GM12872 (cell line): ENCODE measurements at regions not wholly inside any gene's neighbourhood (a gene's known extent, or its start where the extent isn't known, plus 50 kb on each side); places are given as distances from the start of the nearest gene placed in this dataset.

Experiments
- TF ChIP-seq, protein P1 (sequence below): IDR thresholded peaks from 3 replicates; pipeline ENCODE4 v1.5.1; 2011; ENCODE audit warnings: low read depth, mild to moderate bottlenecking, low read length, moderate library complexity; ENCODE audit not compliant: insufficient read depth

DNA sequence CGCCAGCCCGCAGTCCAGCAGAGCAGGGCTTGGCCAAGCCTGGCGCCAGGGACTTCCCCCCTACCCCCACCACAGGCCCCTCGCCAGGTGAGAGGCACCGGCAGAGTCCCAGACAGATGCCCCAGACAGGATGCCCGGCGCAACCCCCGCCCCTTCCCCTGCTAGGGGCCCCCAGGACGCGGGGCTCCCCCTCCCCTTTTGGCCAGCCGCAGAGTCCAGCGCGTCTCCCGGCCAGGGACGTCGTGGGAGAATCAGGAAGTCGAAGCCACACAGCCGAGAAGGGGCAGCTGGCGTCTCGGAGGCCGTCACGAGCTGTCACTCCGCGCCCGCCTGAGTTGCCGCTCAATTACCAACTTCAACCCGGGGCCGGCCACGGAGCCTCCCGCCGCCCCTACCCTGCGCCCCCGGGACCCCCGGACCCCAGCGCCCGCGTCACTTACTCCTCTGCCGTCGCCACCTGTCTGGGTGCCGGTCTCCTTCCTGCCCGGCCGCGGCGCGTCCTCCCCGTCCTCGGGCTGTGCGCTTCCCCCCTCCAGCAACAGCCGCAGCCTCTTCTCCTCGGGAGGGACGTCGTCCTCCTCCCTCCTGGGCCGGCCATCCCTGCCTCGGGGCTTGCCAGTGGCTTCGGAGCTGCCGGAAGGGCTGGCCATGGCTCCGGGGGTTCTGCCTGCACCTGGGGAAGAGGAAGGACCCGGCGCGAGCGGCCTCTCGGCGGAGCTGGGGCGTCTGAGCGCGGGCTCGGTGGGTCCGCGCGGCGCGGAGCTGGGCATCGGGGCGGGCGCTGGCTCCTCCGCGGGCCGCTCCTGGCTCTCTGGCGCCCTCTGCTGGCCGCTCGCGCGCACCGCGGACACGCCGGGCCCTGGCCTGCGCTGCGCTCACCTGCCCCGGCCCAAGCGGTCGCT, 61.1 kb downstream of the ART5 start:
- TF ChIP-seq, protein P1, sequence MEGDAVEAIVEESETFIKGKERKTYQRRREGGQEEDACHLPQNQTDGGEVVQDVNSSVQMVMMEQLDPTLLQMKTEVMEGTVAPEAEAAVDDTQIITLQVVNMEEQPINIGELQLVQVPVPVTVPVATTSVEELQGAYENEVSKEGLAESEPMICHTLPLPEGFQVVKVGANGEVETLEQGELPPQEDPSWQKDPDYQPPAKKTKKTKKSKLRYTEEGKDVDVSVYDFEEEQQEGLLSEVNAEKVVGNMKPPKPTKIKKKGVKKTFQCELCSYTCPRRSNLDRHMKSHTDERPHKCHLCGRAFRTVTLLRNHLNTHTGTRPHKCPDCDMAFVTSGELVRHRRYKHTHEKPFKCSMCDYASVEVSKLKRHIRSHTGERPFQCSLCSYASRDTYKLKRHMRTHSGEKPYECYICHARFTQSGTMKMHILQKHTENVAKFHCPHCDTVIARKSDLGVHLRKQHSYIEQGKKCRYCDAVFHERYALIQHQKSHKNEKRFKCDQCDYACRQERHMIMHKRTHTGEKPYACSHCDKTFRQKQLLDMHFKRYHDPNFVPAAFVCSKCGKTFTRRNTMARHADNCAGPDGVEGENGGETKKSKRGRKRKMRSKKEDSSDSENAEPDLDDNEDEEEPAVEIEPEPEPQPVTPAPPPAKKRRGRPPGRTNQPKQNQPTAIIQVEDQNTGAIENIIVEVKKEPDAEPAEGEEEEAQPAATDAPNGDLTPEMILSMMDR, result peak; percentile 63; the same call in 2 of the 3 replicates

DNA sequence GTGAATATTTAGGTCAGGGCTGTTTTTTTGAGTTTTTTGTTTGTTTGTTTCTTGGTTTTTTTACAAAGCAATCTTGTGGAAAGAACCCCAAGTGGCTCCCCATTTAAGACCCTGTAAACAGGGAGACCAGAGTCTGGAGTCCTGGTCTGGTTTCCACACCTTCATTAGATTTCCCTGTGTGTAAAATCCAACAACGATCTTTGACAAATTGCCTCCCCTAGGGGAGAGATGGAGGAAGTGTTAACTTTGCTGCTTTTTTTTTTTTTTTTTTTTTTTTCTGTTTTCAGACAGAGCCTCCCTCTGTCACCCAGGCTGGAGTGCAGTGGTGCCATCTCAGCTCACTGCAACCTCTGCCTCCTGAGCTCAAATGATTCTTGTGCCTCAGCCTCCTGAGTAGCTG, 77.4 kb downstream of the ART5 start:
- TF ChIP-seq, protein P1, result peak; percentile 47; the same call in 1 of the 3 replicates

DNA sequence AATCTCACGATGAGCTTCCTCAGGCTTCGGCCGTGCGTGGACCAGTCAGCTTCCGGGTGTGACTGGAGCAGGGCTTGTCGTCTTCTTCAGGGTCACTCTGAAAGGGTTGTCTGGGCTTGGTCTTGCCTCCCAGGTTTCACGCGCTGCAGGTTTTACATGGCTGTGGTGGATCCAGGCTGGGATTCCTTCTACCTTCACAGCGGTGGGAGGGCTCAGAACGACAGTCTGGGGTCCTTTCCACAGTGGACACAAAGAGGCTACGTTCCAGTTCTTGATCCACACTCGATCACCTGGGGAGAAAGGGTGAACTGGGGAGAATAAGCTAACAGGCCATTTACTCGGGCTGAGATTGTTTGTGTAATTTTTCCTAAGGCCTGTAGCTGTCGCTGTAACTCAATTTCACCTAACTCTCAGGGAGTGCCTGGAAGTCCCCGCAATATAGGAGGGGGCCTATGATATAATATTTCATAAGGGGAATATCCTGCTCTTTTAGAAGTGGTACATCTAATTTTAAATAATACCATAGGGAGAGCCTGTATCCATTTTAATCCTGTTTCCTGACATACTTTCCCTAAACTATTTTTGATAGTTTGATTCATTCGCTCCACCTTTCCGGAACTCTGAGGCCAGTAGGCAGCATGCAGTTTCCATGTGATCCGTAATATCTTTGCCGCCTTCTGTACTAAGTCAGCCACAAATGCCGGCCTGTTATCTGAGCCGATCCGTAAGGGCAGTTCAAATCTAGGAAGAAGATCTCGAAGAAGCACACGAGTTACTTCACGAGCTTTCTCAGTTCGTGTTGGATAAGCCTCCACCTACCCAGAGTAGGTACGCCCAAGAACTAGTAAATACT, 97.4 kb upstream of the ZNF195 start:
- TF ChIP-seq, protein P1, result peak; percentile 35; the same call in 2 of the 3 replicates

DNA sequence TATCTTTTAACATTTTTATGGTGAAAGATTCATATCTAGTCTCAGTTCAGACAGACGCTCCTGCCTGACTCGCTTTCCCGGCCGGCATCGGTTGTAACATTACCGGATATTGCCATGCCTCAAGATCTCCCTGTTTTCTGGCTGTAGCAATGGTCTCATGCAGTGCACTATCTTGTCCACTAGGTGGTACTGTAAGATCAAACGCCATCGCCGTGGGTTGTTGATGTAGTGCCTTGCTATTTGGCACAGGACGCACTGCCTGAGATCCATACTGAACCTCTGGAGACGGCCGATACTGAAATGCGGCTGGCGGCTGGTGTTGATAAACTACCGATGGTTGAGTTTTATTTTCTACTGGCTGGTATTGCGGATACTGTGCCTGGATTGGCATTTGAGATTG, 75.9 kb upstream of the ZNF195 start:
- TF ChIP-seq, protein P1, result peak; percentile 68

DNA sequence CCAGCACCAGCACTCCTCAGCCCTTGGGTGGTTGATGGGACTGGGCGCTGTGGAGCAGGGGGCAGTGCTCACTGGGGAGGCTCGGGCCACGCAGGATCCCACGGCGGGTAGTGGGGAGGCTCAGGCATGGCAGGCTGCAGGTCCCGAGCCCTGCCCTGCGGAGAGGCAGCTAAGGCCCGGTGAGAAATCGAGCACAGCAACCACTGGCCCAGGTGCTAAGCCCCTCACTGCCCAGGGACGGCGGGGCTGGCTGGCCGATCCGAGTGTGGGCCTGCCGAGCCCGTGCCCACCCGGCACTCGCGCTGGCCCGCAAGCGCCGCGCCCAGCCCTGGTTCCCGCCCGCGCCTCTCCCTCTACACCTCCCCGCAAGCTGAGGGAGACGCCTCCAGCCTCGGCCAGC, 56.0 kb upstream of the ZNF195 start:
- TF ChIP-seq, protein P1, result no peak
